ENCODE measurements at regions not wholly inside any gene's neighbourhood (a gene's known extent, or its start where the extent isn't known, plus 50 kb on each side); places are given as distances from the start of the nearest gene placed in this dataset.

- TF ChIP-seq ZBTB49 (CRISPR knock-in tag; IDR thresholded peaks at IDR 0.05; ENCODE audit: borderline replicate concordance) (no peak), ZNF574 (CRISPR knock-in tag; IDR thresholded peaks at IDR 0.05) (peak; percentile 51; the same call in 1 of the 2 replicates), THAP11 (CRISPR knock-in tag; IDR thresholded peaks at IDR 0.05) (peak; percentile 61; the same call in 1 of the 2 replicates), NFYB (CRISPR knock-in tag; IDR thresholded peaks at IDR 0.05) (0 out of 2 replicates have a peak, but pooled peaks have one; percentile 22), SALL1 (CRISPR knock-in tag; IDR thresholded peaks at IDR 0.05) (peak; percentile 89), NR1H2 (CRISPR knock-in tag; IDR thresholded peaks at IDR 0.05; ENCODE audit: borderline replicate concordance, low read depth) (no peak), PRPF4 (IDR thresholded peaks at IDR 0.05; ENCODE audit: low read depth, low read length, poor library complexity, severe bottlenecking) (no peak), ZNF75D (CRISPR knock-in tag; IDR thresholded peaks at IDR 0.05; ENCODE audit: borderline replicate concordance) (no peak), ZKSCAN8 (CRISPR knock-in tag; IDR thresholded peaks at IDR 0.05; ENCODE audit: borderline replicate concordance) (peak; percentile 87), MZF1 (CRISPR knock-in tag; IDR thresholded peaks at IDR 0.05; ENCODE audit: borderline replicate concordance) (no peak), ZNF3 (CRISPR knock-in tag; IDR thresholded peaks at IDR 0.05) (no peak), HNRNPK (IDR thresholded peaks at IDR 0.05; ENCODE audit: low read depth, low read length, poor library complexity, severe bottlenecking) (no peak), SRF (IDR thresholded peaks at IDR 0.05; ENCODE audit: low read depth, low read length) (0 out of 2 replicates have a peak, but pooled peaks have one; percentile 12), IKZF1 (IDR thresholded peaks at IDR 0.05) (no peak), ZKSCAN5 (CRISPR knock-in tag; IDR thresholded peaks at IDR 0.05) (no peak), SP140L (CRISPR knock-in tag; IDR thresholded peaks at IDR 0.05; ENCODE audit: borderline replicate concordance) (no peak), CENPT (CRISPR knock-in tag; IDR thresholded peaks at IDR 0.05; ENCODE audit: low read depth) (no peak)
- TF ChIP-seq, protein P1, sequence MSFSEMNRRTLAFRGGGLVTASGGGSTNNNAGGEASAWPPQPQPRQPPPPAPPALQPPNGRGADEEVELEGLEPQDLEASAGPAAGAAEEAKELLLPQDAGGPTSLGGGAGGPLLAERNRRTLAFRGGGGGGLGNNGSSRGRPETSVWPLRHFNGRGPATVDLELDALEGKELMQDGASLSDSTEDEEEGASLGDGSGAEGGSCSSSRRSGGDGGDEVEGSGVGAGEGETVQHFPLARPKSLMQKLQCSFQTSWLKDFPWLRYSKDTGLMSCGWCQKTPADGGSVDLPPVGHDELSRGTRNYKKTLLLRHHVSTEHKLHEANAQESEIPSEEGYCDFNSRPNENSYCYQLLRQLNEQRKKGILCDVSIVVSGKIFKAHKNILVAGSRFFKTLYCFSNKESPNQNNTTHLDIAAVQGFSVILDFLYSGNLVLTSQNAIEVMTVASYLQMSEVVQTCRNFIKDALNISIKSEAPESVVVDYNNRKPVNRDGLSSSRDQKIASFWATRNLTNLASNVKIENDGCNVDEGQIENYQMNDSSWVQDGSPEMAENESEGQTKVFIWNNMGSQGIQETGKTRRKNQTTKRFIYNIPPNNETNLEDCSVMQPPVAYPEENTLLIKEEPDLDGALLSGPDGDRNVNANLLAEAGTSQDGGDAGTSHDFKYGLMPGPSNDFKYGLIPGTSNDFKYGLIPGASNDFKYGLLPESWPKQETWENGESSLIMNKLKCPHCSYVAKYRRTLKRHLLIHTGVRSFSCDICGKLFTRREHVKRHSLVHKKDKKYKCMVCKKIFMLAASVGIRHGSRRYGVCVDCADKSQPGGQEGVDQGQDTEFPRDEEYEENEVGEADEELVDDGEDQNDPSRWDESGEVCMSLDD (CRISPR knock-in tag; IDR thresholded peaks at IDR 0.05; ENCODE audit: borderline replicate concordance), result no peak
- TF ChIP-seq, protein P2, sequence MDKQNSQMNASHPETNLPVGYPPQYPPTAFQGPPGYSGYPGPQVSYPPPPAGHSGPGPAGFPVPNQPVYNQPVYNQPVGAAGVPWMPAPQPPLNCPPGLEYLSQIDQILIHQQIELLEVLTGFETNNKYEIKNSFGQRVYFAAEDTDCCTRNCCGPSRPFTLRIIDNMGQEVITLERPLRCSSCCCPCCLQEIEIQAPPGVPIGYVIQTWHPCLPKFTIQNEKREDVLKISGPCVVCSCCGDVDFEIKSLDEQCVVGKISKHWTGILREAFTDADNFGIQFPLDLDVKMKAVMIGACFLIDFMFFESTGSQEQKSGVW (CRISPR knock-in tag; IDR thresholded peaks at IDR 0.05; ENCODE audit: borderline replicate concordance), result no peak
These were observed 102.6 kb downstream of the GLUL start (continued) for GRCh38 chr1:182288749-182289604.
